ENCODE measurements at regions not wholly inside any gene's neighbourhood (a gene's known extent, or its start where the extent isn't known, plus 50 kb on each side); places are given as distances from the start of the nearest gene placed in this dataset.
A peak's percentile ranks its signal among the peaks of the same experiment; 100 is the strongest.
"Not testable (repeated sequence)": the region's sequence is repeated elsewhere in the genome, so short reads cannot be mapped to it uniquely, and the experiment has no call there.

GRCh38 chr3:145671121-145671520 is 489.9 kb downstream of the PLOD2 start:
- DNase-seq, result no peak

- no peak for DNase-seq
Observed at GRCh38 chr3:145673838-145674237, 487.1 kb downstream of the PLOD2 start.

GRCh38 chr3:145678401-145678800 is 482.6 kb downstream of the PLOD2 start:
- DNase-seq, result no peak

GRCh38 chr3:145681181-145681580 is 479.8 kb downstream of the PLOD2 start:
- DNase-seq, result no peak

- not testable (repeated sequence) for DNase-seq
Observed at GRCh38 chr3:145687978-145688377, 473.0 kb downstream of the PLOD2 start.

GRCh38 chr3:145692751-145693150 is 468.2 kb downstream of the PLOD2 start:
- no peak for DNase-seq

GRCh38 chr3:145696011-145696410 is 465.0 kb downstream of the PLOD2 start:
- no peak for DNase-seq

- DNase-seq, result no peak
Observed at GRCh38 chr3:145698250-145698649, 462.7 kb downstream of the PLOD2 start.

- DNase-seq, result no peak
Observed at GRCh38 chr3:145698749-145699148, 462.2 kb downstream of the PLOD2 start.

GRCh38 chr3:145704020-145704419 is 457.0 kb downstream of the PLOD2 start:
- DNase-seq, result no peak

GRCh38 chr3:145709779-145710178 is 451.2 kb downstream of the PLOD2 start:
- DNase-seq, result not testable (repeated sequence)

- DNase-seq, result no peak
Observed at GRCh38 chr3:145716519-145716918, 444.5 kb downstream of the PLOD2 start.

GRCh38 chr3:145719114-145719513 is 441.9 kb downstream of the PLOD2 start:
- no peak for DNase-seq

- no peak for DNase-seq
Observed at GRCh38 chr3:145721273-145721805, 439.6 kb downstream of the PLOD2 start.

GRCh38 chr3:145721815-145722214 is 439.2 kb downstream of the PLOD2 start:
- no peak for DNase-seq

- DNase-seq, result no peak
Observed at GRCh38 chr3:145727476-145727875, 433.5 kb downstream of the PLOD2 start.

- no peak for DNase-seq
Observed at GRCh38 chr3:145735631-145736030, 425.4 kb downstream of the PLOD2 start.

- DNase-seq, result no peak
Observed at GRCh38 chr3:145737952-145738351, 423.0 kb downstream of the PLOD2 start.

GRCh38 chr3:145739926-145740325 is 421.1 kb downstream of the PLOD2 start:
- DNase-seq, result no peak

- no peak for DNase-seq
Observed at GRCh38 chr3:145750657-145751056, 410.3 kb downstream of the PLOD2 start.

- DNase-seq, result no peak
Observed at GRCh38 chr3:145752576-145752975, 408.4 kb downstream of the PLOD2 start.

- no peak for DNase-seq
Observed at GRCh38 chr3:145754605-145755289, 406.2 kb downstream of the PLOD2 start.

GRCh38 chr3:145760036-145760435 is 400.9 kb downstream of the PLOD2 start:
- no peak for DNase-seq

GRCh38 chr3:145767909-145768308 is 393.1 kb downstream of the PLOD2 start:
- DNase-seq, result no peak

- peak; percentile 17 for DNase-seq
Observed at GRCh38 chr3:145776782-145777408, 384.1 kb downstream of the PLOD2 start.
